OCI-LY1 (cell line): ENCODE measurements at regions not wholly inside any gene's neighbourhood (a gene's known extent, or its start where the extent isn't known, plus 50 kb on each side); places are given as distances from the start of the nearest gene placed in this dataset.

Source experiments
- CTCF ChIP-seq: fragments of 200-600 bp; sonication (generic), shearing (Covaris generic); IDR thresholded peaks from 2 replicates; pipeline ENCODE4 v1.5.1; 2017; ENCODE audit warnings: mild to moderate bottlenecking, antibody characterized with exemption, low read length, moderate library complexity, mixed read lengths
- EZH2 ChIP-seq: fragments of 200-600 bp; sonication (generic), shearing (Covaris generic); IDR thresholded peaks from 2 replicates; pipeline ENCODE4 v1.8.0; 2017; ENCODE audit warnings: borderline replicate concordance, mixed run types, mild to moderate bottlenecking, antibody characterized with exemption, low read length, moderate library complexity, mixed read lengths

GRCh38 chr15:101554115-101554915 lies 64.8 kb upstream of the PCSK6 start:
- TF ChIP-seq CTCF (no peak), EZH2 (no peak)
